HG03039 (cell line): ENCODE measurements at regions not wholly inside any gene's neighbourhood (a gene's known extent, or its start where the extent isn't known, plus 50 kb on each side); places are given as distances from the start of the nearest gene placed in this dataset.
"Not testable (repeated sequence)": the region's sequence is repeated elsewhere in the genome, so short reads cannot be mapped to it uniquely, and the experiment has no call there.

Experiments used
- ATAC-seq: cut with Tn5 transposase; IDR thresholded peaks from one replicate; pipeline ENCODE4 v1.9.1; 2021; ENCODE audit warnings: mild to moderate bottlenecking, moderate library complexity; ENCODE audit not compliant: unreplicated experiment

DNA sequence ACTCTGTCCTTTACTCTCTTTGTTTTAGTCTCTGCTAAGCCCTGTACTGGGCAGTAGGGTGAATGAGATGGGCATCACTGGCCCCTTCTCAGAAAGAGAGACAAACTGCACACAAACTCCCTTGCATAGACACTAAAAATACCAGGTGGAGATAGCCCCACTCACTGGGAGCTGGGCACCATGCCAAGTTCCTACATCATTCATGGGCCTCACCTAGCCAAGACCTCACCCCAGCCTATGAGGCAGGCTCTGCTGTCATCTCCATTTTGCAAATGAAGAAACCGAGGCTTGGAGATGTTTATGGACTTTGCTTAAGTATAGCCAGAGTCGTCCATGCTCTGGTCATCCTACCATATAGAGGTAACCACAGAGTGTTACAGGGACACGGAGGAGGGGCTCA, 499.8 kb upstream of the CDH11 start:
- no peak for ATAC-seq

GRCh38 chr16:65619606-65620005, 497.7 kb upstream of the CDH11 start:
- no peak for ATAC-seq

GRCh38 chr16:65618931-65619330, 497.1 kb upstream of the CDH11 start:
- ATAC-seq = no peak

DNA sequence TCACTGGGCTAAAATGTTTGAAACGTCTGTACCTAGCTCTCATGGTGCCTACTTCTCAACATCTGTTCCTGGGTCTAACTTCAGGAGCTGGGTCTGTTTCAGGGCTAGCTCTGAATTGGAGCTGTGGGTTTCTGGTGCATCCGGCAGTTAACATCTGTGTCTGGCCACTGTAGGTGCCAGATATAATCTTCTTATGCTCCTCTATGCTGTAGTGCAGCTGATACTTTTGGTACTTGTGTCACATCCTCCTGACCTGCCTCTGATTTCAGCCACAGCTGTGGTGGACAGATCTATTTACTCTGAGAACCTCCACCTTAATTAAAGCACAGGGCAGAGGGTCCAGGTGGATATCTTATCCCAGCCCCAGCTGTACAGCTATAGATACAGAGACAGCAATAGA, 496.5 kb upstream of the CDH11 start:
- ATAC-seq = no peak

DNA sequence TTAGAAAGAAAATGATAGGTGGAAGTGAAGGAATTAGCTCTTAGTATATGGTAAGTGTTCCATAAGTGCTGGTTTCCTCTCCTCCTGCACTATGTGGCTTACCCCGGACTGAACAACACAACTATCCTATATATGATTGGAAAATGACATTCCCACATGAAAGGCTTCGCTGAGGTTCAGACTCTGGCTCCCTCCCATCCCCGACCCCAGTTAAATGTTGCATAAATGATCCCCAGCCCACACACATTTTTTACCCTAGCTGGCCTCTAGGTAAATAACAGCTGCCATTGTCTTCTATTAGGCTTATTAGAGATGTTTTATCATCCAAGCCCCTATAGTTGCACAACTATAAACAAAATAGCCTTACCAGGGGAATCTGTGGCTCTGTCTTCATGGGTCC, 495.6 kb upstream of the CDH11 start:
- no peak for ATAC-seq

GRCh38 chr16:65608455-65608854, 486.6 kb upstream of the CDH11 start:
- no peak for ATAC-seq

DNA sequence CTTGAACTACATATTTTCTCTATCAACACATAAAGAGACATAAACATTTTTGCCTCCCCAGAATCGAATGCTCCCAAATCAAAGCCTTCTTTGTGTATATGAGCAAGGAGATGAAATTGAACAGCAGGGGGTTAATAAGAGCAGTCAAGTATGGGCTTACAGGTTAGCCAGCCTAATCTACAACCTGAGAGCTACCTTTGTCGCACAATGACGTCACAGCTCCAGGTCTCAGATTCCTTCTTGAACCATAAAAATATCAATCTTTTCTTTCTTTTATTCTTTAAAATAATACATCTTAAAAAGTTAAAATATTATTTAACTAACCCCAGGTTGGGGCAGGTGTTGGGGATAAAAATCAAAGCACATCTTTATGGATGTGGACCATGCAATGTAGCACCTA, 482.9 kb upstream of the CDH11 start:
- ATAC-seq = no peak

DNA sequence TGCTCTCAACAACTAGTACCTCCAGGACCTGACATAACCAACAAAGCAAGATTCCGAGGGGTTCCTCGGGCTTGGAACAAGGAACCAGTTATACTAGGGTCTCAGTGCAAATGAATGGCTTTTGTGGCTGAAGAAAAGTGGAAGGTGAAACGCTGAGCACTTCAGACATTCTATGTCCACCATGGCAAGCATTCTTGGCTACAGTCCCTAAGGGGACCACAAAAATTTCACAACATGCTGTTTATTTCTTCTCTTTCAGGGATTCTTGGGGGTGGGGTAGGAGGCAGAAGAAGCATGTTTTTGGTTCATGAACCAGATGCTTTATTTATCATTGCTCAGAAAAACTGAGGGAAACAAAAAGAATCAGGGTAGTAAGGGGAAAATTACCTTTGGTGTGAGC, 479.9 kb upstream of the CDH11 start:
- no peak for ATAC-seq

GRCh38 chr16:65600629-65601028, 478.8 kb upstream of the CDH11 start:
- ATAC-seq = no peak

- ATAC-seq = no peak
Observed at GRCh38 chr16:65600046-65600445, 478.2 kb upstream of the CDH11 start.

GRCh38 chr16:65598621-65599020, 476.8 kb upstream of the CDH11 start:
- ATAC-seq = no peak

DNA sequence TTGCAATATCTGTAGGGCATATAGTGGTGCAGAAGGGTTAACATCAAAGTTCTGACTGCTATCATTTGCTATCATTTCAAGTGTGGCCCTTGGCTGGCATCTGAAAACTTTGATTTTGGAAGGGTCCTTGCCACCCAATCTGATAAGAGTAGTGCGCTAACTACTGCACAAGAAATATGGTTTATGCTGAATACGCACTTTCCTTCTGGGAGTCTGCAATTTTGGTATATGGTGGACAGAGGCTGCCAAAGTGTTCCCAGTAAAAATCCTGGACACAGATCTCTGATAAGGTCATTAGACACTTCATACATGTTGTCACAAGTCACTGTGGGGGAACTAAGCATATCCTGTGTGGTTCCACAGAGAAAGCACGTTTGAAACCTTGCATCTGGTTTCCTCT, 461.6 kb upstream of the CDH11 start:
- no peak for ATAC-seq

- ATAC-seq = no peak
Observed at GRCh38 chr16:65579050-65579449, 457.2 kb upstream of the CDH11 start.

- ATAC-seq = no peak
Observed at GRCh38 chr16:65576631-65577030, 454.8 kb upstream of the CDH11 start.

GRCh38 chr16:65576139-65576538, 454.3 kb upstream of the CDH11 start:
- ATAC-seq = no peak

- ATAC-seq = no peak
Observed at GRCh38 chr16:65574326-65574966, 452.6 kb upstream of the CDH11 start.

GRCh38 chr16:65572156-65572555, 450.3 kb upstream of the CDH11 start:
- no peak for ATAC-seq

DNA sequence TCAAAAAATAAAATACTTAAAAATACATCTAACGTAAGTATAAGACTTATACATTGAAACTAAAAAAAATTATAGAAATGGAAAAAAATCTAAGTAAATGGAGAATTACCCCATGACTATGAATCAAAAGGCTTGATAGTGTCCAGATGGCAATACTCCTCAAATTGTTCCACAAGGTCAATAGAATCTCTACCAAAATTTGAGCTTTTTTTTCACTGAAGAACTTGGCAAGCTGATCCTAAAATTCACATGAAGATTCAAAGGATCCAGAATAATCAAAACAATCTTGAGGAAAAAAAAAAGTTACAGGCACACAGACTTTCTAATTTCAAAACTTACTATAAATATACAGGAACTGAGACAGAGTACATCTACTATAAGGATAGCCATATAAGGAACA, 448.4 kb upstream of the CDH11 start:
- no peak for ATAC-seq

GRCh38 chr16:65559846-65560245, 438.0 kb upstream of the CDH11 start:
- ATAC-seq = no peak

DNA sequence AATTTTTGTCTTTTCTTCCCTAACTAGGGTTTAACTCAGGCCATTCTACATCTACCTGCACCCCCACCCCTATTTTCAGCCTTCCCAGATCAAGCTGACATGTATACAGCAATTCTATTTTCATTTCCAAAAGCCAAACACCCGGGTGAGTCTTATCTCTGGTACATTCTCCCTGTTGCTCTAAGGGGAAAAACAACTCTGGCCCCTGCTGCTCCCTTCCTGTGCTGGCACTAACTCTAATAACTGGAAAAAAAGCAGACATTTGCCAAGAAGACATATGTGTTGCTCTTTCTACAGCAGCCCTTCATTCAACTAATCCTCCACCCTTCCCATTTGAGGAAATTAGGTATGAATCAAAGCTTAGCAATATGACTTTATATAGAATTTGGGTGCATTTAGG, 427.8 kb upstream of the CDH11 start:
- not testable (repeated sequence) for ATAC-seq

DNA sequence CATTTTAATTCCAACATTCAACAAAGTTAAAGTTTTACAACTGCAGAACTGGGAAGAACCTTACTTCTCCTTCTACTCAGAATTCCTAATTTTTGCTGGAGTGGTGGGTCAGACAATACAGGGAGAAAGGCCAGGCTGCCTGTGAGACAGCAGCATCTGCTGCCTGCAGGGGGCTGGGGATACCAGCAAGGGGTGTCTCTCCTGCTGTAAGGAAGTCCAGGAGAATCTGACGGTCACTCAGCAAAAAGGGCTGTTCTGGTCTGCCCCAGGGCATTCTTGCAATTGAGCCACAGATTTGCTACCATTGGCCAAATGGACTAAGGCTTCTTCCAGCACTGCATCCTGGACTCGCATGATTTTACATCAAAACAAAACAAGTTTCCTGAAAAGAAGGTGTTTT, 426.6 kb upstream of the CDH11 start:
- ATAC-seq = no peak

DNA sequence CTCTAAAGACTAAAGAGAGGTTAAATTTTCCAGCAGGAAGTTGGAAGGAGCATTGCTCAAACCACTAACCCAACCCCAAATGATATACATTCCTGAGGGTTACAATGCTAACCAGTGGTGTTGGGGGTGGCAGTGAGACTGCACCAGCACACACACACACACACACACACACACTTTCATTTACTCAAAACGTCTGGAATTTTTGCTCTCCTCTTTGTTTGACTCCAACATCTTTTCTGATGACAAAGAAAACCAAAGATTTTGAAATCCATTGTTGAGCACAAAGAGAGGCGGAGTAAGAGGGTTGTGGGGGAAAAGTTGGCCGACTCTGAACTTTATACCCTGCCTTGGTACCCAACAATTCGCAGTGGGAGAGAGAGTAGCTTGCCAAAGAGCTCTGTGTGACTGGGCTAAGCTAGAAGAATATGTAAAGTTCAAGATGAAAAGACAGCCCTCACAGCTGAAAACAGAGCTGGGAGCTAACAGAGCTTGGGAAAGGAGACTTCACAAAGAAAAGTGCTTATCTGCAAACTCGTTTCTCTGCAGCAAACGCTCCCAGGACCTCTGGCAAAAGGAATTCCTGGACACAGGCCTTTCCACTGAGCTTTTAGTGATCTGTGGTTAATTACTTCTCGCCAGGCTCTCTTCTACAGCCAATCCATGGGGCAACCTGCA, 426.0 kb upstream of the CDH11 start:
- ATAC-seq = no peak

DNA sequence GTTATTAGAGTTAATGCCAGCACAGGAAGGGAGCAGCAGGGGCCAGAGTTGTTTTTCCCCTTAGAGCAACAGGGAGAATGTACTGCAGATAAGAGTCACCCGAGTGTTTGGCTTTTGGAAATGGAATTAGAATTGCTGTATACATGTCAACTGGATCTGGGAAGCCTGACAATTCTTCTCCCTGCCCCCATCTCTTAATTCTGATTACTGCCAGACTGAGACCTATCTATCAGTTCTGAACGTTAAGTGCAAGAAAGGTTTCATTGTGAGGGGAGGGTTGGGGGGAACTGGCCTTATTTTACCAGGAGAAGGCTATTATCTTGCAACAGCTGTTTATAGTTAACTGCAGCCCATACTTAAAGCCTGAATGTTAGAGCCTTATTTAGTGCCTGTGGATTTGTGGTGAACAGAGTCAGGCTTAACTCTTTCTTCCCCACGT, 424.5 kb upstream of the CDH11 start:
- ATAC-seq = no peak
